8988T (cell line): ENCODE measurements at regions not wholly inside any gene's neighbourhood (a gene's known extent, or its start where the extent isn't known, plus 50 kb on each side); places are given as distances from the start of the nearest gene placed in this dataset.

Source experiments
- DNase-seq: peaks from one replicate; pipeline ENCODE4 v3.0.0; 2011

- no peak for DNase-seq
These were observed 57.8 kb upstream of the NDST4 start for GRCh38 chr4:115171220-115171619.

- no peak for DNase-seq
These were observed 52.1 kb upstream of the NDST4 start for GRCh38 chr4:115165503-115165902.
